SK-N-MC (cell line): ENCODE measurements at regions not wholly inside any gene's neighbourhood (a gene's known extent, or its start where the extent isn't known, plus 50 kb on each side); places are given as distances from the start of the nearest gene placed in this dataset.

Source experiments
- EZH2 ChIP-seq: fragments of 200-600 bp; sonication (generic); IDR thresholded peaks from one replicate; pipeline ENCODE4 v1.6.1; 2017; ENCODE audit warnings: antibody characterized with exemption
- FOXP2 ChIP-seq: optimal IDR thresholded peaks from 2 replicates; pipeline ENCODE3; 2011; ENCODE audit warnings: mild to moderate bottlenecking, moderate library complexity; ENCODE audit not compliant: insufficient read depth; ENCODE audit errors: extremely low read length, control extremely low read depth
- POLR2AphosphoS5 ChIP-seq: IDR thresholded peaks from 2 replicates; pipeline ENCODE4 v1.6.1; 2012; ENCODE audit warnings: mild to moderate bottlenecking, low read depth, low read length, borderline replicate concordance

DNA sequence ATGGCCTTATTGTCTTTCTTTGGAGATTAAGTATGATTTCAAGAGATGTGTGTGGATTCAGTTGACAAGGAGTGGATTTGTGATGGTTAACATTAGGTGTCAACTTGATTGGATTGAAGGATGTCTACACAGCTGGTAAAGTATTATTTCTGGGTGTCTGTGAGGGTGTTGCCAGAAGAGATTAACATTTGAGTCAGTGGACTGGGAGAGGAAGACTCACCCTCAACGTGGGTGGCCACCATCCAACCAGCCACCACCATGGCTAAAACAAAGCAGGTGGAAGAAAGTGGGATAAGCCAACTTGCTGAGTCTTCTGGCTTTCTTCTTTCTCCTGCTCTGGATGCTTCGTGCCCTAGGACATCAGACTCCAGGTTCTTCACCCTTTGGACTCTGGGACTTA, 76.1 kb downstream of the GPR37 start:
- TF ChIP-seq FOXP2 (no peak), POLR2AphosphoS5 (no peak), EZH2 (no peak)
